GM10266 (cell line): ENCODE measurements at regions not wholly inside any gene's neighbourhood (a gene's known extent, or its start where the extent isn't known, plus 50 kb on each side); places are given as distances from the start of the nearest gene placed in this dataset.

Experiments used
- DNase-seq: peaks from one replicate; pipeline ENCODE4 v3.0.0; 2012; ENCODE audit errors: extremely low spot score
- TF ChIP-seq, protein P1 (sequence below): IDR thresholded peaks from 2 replicates; pipeline ENCODE4 v1.5.1; 2012; ENCODE audit warnings: mild to moderate bottlenecking, low read depth; ENCODE audit not compliant: control insufficient read depth, insufficient read depth; ENCODE audit errors: missing control alignments

DNA sequence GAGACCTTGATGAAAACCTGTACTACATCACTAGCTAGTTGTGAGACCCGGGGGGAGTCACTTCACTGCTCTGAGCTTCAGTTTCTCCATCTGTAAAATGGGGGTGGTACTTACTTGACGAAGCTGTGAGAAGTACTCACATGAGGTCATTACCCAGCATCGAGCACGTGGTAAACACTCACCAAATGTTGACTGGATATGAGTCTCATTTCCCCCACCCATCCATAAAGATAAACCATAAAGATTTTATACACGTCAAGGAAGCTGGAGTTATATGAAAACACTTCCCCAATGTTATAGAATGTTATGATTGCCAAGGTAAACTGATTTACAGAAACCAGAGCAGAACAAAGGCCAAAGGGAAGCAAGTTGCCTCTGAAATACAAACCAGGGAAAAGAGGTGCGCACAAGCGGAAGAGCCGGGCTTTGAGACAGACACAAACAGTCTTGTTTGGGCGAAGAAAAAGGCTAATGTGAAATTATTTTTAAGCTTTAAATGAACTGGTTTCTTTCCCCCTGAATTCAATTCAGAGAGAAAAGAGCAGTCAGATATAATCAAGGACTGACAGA lies 536.8 kb downstream of the MED13L start:
- TF ChIP-seq, protein P1, sequence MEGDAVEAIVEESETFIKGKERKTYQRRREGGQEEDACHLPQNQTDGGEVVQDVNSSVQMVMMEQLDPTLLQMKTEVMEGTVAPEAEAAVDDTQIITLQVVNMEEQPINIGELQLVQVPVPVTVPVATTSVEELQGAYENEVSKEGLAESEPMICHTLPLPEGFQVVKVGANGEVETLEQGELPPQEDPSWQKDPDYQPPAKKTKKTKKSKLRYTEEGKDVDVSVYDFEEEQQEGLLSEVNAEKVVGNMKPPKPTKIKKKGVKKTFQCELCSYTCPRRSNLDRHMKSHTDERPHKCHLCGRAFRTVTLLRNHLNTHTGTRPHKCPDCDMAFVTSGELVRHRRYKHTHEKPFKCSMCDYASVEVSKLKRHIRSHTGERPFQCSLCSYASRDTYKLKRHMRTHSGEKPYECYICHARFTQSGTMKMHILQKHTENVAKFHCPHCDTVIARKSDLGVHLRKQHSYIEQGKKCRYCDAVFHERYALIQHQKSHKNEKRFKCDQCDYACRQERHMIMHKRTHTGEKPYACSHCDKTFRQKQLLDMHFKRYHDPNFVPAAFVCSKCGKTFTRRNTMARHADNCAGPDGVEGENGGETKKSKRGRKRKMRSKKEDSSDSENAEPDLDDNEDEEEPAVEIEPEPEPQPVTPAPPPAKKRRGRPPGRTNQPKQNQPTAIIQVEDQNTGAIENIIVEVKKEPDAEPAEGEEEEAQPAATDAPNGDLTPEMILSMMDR = no peak
- no peak for DNase-seq

DNA sequence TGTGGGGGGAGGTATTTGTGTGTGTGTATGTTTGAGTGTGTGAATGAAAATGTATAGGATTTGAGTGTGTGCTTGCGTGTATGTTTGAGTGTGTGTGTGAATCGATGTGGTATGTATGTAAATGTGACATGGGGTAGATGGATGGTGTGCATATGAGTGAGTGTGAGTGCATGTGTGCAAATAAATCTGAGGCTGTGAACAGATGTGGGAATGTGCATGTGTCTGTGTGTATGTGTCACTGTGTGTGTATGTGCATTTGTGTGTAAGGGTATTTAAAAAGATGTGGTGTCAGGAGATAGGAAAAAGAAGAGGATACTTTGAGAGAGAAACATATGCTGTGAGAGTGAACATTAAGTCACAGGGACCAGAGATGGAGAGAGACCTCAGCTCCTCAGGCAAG lies 539.6 kb downstream of the MED13L start:
- TF ChIP-seq, protein P1 = no peak
- no peak for DNase-seq

DNA sequence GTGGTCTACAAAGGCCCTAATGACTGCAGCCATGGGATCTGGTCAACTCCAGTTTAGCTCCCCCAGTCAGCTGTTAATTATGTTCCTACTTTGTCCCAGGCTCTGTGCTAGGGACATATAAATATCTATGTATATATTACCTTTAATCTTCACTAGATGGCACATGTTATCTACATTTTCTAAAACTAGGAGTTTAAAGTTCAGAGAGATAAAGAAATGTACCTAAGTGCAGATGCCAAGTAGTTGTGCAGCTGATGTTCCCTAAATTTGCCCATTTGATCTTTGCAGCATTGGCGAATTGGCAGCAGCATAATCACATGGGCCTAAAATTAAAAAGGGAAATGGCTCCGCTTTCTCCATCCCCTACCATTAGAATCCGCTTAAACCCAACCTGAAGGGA lies 541.1 kb downstream of the MED13L start:
- TF ChIP-seq, protein P1 = no peak
- no peak for DNase-seq

DNA sequence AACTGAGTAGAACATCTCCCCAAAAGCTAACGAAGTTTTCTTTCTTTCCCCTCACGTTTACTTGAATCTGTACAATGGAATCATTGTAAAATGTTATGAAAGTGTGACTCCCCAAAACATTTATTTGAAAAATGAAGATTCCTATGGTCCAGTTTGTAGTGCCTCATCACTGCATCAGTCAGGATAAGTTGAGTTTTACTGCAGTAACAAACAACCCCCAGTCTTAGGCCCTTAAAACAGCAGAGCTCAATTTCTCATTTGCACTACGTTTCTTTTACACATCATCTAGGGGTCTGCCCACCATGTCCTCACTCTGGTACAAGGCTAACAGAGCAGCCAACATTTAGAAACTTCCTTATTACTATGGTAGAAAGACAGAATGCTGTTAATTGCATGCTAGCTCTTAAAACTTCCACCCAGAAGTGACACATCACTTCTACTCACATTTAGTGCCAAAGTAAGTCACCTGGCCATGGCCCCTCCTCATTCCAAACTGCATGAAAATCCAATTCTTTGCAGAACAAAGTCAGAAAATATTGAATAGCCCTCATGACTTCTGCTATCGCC lies 546.4 kb downstream of the MED13L start:
- no peak for DNase-seq
- TF ChIP-seq, protein P1 = no peak

DNA sequence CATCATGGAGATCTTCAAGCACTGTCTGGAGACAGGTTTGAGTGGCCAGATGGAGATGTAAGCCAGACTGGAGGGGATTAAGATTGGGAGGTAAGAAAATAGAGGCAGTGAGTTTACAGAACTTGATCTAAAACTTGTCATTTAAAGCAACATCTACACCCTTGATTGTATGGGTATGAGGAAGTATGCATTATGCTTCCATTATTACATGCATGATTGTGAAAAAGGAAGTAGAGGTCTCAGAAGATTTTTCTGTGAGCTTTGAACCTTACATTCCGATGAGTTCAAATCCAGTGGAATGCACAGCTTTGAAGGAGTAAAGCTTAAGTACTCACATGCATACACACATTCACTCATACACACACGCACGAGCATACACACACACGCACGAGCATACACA lies 550.8 kb downstream of the MED13L start:
- DNase-seq = no peak
- TF ChIP-seq, protein P1 = no peak

DNA sequence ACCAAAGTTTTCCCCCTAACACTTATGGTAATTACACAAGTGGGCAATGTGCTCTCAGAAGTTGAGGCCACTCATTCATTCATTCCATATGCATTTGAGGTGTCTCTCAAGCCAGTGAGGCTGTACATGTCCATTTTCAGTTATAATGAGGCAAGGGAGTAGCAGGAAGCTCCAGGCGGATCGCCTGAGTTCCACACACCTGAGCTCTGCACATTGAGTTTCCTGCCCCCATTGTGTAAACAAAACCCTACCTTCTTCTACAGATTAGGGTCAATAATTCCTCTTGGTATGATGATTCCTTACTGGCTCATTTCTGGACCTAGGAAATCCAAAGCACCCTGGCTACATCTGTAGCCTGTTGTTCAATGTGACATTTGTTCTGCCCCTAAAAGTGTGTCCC lies 555.3 kb downstream of the MED13L start:
- no peak for DNase-seq
- TF ChIP-seq, protein P1 = no peak

DNA sequence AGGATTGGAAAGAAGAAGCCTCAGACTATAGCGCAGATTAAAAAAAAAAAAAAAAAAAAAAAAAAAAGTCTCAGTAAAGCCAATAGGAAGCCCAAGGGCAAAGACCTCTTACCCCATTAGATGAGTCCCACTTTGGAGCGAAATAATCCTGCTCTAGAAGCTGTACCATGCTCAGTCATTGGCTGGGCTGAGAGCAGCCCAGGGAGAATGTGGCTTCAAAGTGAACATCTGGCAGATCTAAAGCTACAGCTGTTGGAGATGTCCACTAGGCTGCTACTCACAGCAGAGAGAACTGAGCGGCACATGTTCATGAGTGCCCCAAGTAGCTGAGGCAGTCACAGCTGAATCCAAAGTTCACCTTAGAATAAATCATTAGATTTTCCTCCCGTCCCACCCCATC lies 560.9 kb downstream of the MED13L start:
- no peak for DNase-seq
- TF ChIP-seq, protein P1 = no peak
